ENCODE measurements at regions not wholly inside any gene's neighbourhood (a gene's known extent, or its start where the extent isn't known, plus 50 kb on each side); places are given as distances from the start of the nearest gene placed in this dataset.
A peak's percentile ranks its signal among the peaks of the same experiment; 100 is the strongest.

- ChIA-PET POLR2A (no interaction called here), CTCF (interaction anchor here (0.7 kb wide), 1 partner anchor 15 kb away, joined by 3 read pairs; no protein-coding TSS in a partner anchor)
- DNase-seq (ENCODE audit: low read depth, low spot score), result no peak
- no peak for TF ChIP-seq CTCF (IDR thresholded peaks at IDR 0.05; ENCODE audit: insufficient read depth, low read length, missing control alignments)
- H3K4me3 ChIP-seq (ENCODE audit: low read depth, low read length), result no peak overlapping the region
These were observed 471.4 kb downstream of the XPNPEP1 start for GRCh38 chr10:109451879-109452278.

GRCh38 chr10:109450702-109451101, 472.6 kb downstream of the XPNPEP1 start:
- H3K4me3 ChIP-seq (ENCODE audit: low read depth, low read length), result no peak overlapping the region
- TF ChIP-seq CTCF (IDR thresholded peaks at IDR 0.05; ENCODE audit: insufficient read depth, low read length, missing control alignments), result no peak
- CTCF ChIA-PET, result no interaction called here
- DNase-seq (ENCODE audit: low read depth, low spot score), result no peak
- POLR2A ChIA-PET, result no interaction called here

- ChIA-PET POLR2A (no interaction called here), CTCF (interaction anchor here (1.2 kb wide), 1 partner anchor 14 kb away, joined by 3 read pairs; no protein-coding TSS in a partner anchor)
These were observed 489.9 kb downstream of the XPNPEP1 start for GRCh38 chr10:109433434-109433833.

GRCh38 chr10:109432281-109432680, 491.0 kb downstream of the XPNPEP1 start:
- ChIA-PET CTCF (no interaction called here), POLR2A (no interaction called here)
- no peak overlapping the region for H3K4me3 ChIP-seq (ENCODE audit: low read depth, low read length)
- no peak for DNase-seq (ENCODE audit: low read depth, low spot score)
- no peak for TF ChIP-seq CTCF (IDR thresholded peaks at IDR 0.05; ENCODE audit: insufficient read depth, low read length, missing control alignments)

More at GRCh38 chr10:109433434-109433833, 489.9 kb downstream of the XPNPEP1 start:
- no peak for DNase-seq (ENCODE audit: low read depth, low spot score)
- no peak overlapping the region for H3K4me3 ChIP-seq (ENCODE audit: low read depth, low read length)
- TF ChIP-seq CTCF (IDR thresholded peaks at IDR 0.05; ENCODE audit: insufficient read depth, low read length, missing control alignments), result no peak

GRCh38 chr10:109430799-109431198, 492.5 kb downstream of the XPNPEP1 start:
- POLR2A ChIA-PET, result no interaction called here
- no peak for TF ChIP-seq CTCF (IDR thresholded peaks at IDR 0.05; ENCODE audit: insufficient read depth, low read length, missing control alignments)
- no peak overlapping the region for H3K4me3 ChIP-seq (ENCODE audit: low read depth, low read length)
- no peak for DNase-seq (ENCODE audit: low read depth, low spot score)
- CTCF ChIA-PET, result interaction anchor here (1.1 kb wide), 2 partner anchors 421 to 520 kb away, joined by 3 read pairs; no protein-coding TSS in a partner anchor

GRCh38 chr10:109430043-109430760, 493.1 kb downstream of the XPNPEP1 start:
- no peak overlapping the region for H3K4me3 ChIP-seq (ENCODE audit: low read depth, low read length)
- DNase-seq (ENCODE audit: low read depth, low spot score), result peak; percentile 56
- CTCF ChIA-PET, result interaction anchor here (1.1 to 1.2 kb wide), 3 partner anchors 11 to 519 kb away, joined by 3 to 4 read pairs (median 3); no protein-coding TSS in a partner anchor
- POLR2A ChIA-PET, result no interaction called here
- no peak for TF ChIP-seq CTCF (IDR thresholded peaks at IDR 0.05; ENCODE audit: insufficient read depth, low read length, missing control alignments)

Measured in AG04449 (cell line).